Amniotic stem cell (primary cell): ENCODE measurements at regions not wholly inside any gene's neighbourhood (a gene's known extent, or its start where the extent isn't known, plus 50 kb on each side); places are given as distances from the start of the nearest gene placed in this dataset.

Experiments used
- DNase-seq: peaks from one replicate; lab custom pipeline; 2025; lab: John Stamatoyannopoulos, UW

DNA sequence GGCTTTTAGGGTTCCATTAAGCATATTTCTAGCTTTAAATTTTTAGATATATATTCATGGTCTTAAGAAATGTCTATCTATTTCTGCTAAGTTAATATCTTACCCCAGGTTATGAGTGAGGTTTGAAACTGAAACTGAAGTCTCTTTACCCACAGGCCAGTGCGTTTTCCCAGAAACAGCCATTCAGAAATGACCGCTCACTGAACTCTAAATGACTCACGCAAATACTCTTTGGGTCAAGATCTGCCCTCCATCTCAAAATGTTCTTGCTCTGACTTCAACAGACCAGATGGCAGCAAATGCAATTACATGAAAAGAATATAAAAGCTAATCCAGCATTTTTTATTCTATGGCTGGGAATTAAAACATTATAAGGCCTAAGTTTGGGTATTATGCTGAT lies 315.2 kb downstream of the TDRD15 start:
- no peak for DNase-seq

DNA sequence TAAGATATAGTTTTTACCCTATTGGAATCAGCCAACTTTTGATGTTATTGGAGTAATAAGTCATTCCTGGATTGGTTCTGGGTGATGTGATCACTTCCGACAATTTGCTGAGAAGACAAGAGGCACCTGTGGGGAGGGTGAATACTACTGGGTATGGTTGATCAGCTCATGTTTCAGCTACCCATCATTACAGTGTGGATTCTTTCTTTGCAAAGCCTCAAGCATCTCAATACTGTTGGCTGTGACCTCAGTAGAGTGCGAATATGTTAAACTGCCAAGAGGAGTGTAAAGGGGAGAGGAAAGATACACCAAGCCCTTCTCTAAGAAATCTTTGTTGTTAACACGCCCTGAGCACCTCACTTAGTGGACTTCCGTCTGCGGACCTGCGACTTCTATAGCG lies 317.7 kb downstream of the TDRD15 start:
- DNase-seq = no peak

- no peak for DNase-seq
Observed at GRCh38 chr2:21443494-21444105, 319.8 kb downstream of the TDRD15 start.

- DNase-seq = no peak
Observed at GRCh38 chr2:21449881-21450280, 326.1 kb downstream of the TDRD15 start.

- DNase-seq = no peak
Observed at GRCh38 chr2:21451403-21451802, 327.6 kb downstream of the TDRD15 start.

- no peak for DNase-seq
Observed at GRCh38 chr2:21452263-21452662, 328.5 kb downstream of the TDRD15 start.

GRCh38 chr2:21452678-21453077 lies 328.9 kb downstream of the TDRD15 start:
- no peak for DNase-seq

DNA sequence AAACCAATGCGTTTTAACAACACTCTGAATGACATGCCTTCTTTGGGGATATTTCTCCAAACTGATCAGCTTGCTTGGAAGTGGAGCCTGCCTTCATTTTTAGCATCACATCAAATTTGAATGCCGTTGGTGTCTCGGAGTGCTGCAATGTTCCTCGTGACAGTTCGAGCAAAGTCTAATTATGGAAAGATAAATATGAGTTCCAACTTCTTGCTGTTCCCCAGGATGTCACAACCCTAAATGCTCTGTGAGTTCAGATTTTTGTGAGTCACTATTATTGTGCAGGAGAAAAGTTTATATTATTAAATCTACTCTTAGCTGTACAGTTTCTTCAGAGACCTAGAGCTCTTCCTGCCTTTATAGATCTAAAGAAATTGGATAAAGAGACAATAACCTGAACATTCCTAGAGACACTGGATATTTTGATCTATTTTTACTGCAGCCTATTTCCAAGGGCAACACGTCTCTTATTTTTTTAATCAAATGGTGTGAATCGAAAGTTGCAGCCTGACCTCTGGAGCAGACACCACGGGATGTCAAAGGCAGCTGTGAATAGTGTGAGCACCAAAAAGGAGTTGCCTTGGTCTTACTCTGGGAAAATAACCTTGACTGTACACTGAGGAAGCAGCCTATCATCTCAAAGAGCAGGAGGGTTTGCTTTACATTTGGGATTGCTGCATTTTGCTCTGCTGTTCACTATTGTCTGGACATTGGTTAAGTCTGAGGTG lies 330.1 kb downstream of the TDRD15 start:
- DNase-seq = no peak

DNA sequence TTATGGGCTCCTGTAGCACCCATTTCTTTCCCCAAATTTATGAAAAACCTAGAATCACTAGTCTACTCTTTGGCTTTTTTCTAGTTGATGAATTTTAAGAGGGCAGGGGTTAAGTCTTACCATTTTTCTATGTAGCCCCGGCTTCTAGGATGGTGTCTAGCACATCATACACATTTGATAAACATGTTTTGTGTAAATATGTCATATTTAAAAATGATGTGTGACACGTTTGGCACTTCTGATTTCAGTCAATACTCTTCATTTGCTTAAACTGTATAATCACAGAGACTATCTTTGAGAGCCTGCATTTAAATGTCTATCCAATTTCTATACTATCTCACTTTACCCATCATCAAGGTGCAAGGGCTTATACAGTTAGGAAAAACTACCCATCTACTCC lies 331.1 kb downstream of the TDRD15 start:
- no peak for DNase-seq

DNA sequence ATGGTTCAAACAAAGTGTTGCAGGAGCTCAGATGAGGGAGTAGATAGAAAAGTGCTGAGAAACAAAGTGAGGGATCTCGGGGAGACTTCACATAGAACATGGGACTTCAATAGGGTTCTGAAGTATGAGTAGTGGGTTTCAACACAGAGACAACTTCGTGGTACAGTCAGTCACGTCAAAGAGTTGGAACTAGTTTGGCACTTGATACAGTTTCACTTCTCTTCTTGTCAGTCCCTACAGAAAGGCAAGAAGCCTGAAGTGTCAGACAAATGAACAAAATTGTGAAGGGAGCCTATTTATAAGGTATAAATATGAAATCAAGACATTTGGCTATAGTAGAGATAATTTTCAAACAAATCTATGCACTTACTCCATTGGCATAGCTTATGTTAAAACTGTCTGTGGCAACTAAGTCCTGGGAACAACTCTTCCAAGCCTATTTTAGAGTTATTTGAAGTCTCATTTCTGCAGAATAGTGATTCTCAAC lies 338.0 kb downstream of the TDRD15 start:
- no peak for DNase-seq

GRCh38 chr2:21466341-21466927 lies 342.7 kb downstream of the TDRD15 start:
- no peak for DNase-seq

DNA sequence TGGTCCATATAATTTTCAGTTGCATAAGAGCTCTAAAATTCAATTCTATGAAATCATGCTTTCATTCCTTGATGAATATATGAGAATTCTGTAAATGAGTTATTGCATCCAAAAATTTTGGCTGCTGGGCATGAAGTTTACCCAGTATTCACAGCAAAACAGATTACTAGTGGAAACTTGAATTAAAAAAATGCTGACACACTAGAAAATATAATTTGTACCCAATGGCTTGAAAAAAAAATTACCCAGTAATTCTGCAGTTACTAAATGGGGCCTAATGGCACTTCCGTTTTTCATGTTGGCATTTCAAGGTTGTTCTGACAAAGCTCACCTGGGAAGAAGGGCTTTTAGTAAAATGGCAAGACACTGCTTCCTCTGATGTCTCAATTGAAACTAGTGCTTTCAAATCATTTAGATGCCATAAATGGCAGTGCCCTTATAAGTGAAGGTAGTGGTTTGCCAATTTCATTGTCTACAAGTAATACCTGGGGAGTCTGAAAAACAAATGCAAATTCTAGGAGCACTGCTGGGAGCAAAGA lies 343.6 kb downstream of the TDRD15 start:
- no peak for DNase-seq

DNA sequence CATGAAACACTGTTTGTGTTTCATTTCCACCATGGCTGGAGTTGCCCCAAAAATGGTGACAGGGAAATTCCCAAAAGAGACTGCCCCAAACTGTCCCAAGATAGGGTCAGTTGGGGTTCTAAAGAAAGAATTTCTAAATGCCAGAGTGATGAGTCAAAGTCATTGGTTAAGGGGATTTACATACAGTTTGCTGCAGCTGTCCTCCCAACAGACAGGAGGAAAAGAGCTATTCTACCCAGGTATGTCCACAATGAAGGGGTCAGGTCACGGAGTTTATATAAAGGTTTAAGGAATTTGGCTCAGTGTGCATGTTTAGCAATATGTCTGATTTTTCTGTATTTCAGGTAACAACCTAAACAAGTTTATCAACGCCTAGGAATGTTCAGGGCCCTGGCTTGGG lies 344.1 kb downstream of the TDRD15 start:
- no peak for DNase-seq

DNA sequence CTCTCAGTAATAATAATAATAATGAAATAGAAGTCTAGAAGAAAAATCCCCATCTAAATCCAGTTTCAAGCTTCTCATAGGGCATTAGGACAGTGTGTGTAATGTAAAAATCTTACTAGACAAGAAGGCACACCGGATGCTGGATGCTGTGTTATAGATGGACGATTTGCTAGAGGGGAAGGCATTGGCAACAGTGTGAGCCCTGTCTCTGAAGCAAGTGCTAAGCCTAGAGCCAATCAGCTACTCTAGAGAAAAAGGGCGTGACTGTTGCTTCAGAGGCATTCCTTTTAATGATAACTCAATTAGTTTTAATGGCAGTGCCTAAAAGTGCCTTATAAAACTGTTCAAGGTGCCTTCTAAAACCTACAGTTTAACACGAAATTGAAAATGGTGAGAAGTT lies 344.9 kb downstream of the TDRD15 start:
- DNase-seq = no peak

GRCh38 chr2:21469158-21469557 lies 345.4 kb downstream of the TDRD15 start:
- DNase-seq = no peak

DNA sequence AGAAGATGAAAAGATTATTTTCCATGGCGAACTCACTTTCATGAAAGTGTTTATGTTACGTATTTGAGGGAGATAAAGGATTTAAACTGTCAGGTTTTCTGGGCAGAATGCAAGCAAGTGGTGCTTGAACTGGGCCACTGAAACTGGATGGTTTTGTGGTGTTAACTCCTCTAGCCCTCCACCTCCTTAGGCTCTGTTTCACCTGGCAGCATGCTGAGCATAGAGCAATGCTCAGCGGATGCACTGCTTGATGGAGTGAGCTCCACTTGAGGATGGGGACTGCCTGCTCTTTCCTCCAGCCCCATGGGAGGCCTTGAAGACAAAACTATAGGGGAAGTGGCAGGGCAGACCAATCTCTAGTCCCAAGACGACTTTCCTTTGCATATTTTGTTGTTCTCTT lies 345.8 kb downstream of the TDRD15 start:
- no peak for DNase-seq

DNA sequence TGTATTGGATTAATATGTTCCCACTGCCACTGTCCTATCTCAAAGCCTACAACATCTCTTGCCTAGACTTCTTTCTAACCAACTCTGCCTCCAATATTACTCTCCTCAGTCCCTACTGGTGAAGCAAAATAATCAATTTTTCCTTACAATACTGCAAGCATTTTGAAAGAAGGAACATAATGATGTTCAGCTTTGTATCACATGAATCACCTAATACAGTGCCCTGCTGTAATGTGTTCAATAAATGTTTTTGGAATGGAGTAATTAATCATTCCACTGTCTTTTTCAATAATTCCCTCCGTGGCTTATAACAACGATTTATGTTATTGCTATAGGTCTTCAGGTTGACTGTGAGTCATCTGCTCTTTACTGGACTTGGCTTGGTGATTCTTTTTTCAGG lies 356.4 kb downstream of the TDRD15 start:
- no peak for DNase-seq

DNA sequence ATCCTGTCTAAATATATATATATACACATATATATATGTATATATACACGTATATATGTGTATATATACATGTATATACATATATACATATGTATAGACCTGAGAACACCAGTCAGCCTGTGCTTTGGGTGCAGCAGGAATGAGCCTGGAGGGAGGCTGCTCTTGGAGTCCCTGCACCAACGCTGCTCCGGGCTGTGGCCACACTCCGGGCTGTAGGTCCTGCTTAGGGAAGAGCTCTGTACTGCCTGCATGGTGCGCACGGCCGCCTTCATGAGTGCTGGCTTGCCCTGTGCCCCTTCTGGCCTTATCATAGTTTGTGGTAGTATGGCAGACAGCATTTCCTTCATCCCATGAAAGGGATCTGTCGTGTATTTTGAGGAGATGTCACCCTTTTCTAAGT lies 360.9 kb downstream of the TDRD15 start:
- DNase-seq = no peak

- DNase-seq = no peak
Observed at GRCh38 chr2:21486445-21486844, 362.7 kb downstream of the TDRD15 start.

DNA sequence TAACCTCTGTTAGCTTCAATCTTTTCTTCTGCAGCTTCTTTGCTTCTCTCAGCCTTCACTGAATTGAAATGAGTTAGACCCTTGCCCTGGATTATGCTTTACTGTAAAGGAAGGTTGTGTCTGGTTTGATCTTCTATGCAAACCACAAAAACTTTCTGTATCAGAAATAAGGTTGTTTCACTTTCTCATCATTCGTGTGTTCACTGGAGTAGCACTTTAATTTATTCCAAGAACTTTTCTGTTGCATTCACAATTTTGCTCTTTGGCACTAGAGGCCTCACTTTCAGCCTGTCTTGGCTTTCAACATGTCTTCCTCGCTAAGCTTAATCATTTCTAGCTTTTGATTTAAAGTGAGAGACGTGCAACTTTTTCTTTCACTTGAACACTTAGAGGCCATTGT lies 365.3 kb downstream of the TDRD15 start:
- no peak for DNase-seq

- DNase-seq = no peak
Observed at GRCh38 chr2:21498016-21498415, 374.2 kb downstream of the TDRD15 start.

- no peak for DNase-seq
Observed at GRCh38 chr2:21500401-21500945, 376.7 kb downstream of the TDRD15 start.
